GM18507 (cell line): ENCODE measurements at regions not wholly inside any gene's neighbourhood (a gene's known extent, or its start where the extent isn't known, plus 50 kb on each side); places are given as distances from the start of the nearest gene placed in this dataset.

ENCODE experiments used
- DNase-seq: peaks from one replicate; pipeline ENCODE4 v3.0.0; 2011; ENCODE audit warnings: low read depth; ENCODE audit not compliant: insufficient read length; ENCODE audit errors: extremely low spot score
- FAIRE-seq: peaks from 2 replicates; lab custom pipeline; 2011; peaks lifted over from hg19 to GRCh38; lab: Jason Lieb, UNC

GRCh38 chr11:80109652-80110051 lies 668.8 kb upstream of the TENM4 start:
- FAIRE-seq = no peak
- DNase-seq = no peak

DNA sequence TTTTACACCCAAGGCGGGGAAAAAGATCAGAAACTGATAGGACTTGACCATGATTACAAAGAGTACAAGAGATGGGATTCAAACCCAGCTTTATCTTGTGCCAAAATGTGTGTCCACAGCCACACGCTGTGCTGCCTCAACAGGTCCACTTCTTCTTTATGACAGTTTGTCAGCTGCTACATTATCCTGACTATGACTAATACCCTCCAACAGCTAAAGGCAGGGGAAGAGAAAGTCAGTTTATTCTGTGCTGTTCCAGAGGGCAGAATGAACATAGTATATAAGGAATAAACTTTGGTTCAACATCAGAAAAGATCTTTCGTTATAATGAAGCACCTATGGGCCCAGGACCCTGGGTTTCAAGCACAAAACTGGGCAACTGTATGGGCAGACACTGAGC lies 668.2 kb upstream of the TENM4 start:
- no peak for FAIRE-seq

DNA sequence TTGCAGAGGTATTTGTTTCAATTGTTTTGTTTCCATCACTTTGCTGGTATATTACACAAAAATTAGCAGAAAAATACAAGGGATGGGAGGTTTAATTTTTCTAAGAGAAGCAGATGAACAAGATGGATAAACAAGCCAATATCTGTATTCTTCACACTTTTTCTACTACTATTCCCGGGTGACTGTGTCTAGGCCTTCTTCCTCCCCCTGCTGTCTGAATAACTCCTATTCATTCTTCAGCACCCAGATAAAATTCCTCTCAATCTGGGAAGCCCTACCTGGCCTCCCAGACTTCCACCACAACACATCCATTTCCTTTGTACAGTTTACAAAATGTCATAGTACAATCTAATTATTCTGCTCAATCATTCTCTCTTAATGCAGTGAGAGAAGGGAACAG lies 666.6 kb upstream of the TENM4 start:
- FAIRE-seq = no peak
- no peak for DNase-seq

More for the DNA sequence above, 668.2 kb upstream of the TENM4 start:
- no peak for DNase-seq

GRCh38 chr11:80104191-80104590 lies 663.4 kb upstream of the TENM4 start:
- FAIRE-seq = no peak
- no peak for DNase-seq

- DNase-seq (no peak), FAIRE-seq (no peak)
Observed at GRCh38 chr11:80103142-80103859, 662.5 kb upstream of the TENM4 start.

GRCh38 chr11:80097146-80097545 lies 656.3 kb upstream of the TENM4 start:
- DNase-seq = no peak
- no peak for FAIRE-seq

DNA sequence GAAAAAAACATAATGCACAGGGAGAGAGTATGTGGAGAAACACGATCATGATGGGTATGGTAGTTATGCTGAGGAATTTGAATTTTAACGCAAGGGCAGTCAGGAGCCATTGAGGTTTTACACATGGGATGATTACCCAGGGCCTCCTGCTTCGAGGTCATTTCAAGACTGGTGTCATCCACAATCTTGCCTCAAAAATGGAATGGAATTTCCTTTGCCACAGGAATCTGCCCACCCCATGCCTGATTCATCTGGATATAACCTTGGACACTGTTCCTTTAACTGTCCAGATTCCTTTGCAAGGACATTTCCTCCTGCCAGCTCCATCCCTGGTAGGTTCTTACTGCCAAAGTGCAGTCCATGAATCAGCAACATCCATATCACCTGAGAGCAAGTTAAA lies 655.9 kb upstream of the TENM4 start:
- FAIRE-seq (no peak), DNase-seq (no peak)

DNA sequence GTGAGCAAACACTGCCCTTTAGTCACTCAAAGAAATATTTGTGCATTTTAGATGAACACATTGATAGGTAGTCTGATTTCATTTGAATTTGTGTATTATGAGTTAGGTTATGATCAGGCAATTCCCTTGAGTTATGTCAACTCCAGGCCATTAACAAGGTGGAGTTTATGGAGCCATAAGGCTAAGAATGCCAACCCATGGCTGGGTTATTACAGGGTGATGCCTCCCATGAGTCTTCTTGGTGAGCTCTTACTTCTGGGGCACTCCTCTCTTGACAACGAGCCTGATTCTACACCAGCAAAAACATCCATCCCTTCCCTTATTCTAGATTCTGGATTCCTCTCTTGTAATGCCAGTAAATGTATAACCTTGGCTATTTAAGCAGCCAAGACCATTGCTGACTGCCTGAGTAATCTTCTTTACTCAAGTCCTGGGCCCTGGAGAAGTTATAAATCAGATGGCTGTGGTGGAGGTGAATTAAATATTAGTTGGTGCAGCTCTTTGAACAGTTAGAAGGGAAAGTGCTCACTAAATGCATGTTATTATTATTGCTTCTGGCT lies 645.7 kb upstream of the TENM4 start:
- DNase-seq (no peak), FAIRE-seq (no peak)

GRCh38 chr11:80085563-80085962 lies 644.7 kb upstream of the TENM4 start:
- DNase-seq = no peak
- FAIRE-seq = no peak

GRCh38 chr11:80084608-80085007 lies 643.8 kb upstream of the TENM4 start:
- FAIRE-seq = no peak

DNA sequence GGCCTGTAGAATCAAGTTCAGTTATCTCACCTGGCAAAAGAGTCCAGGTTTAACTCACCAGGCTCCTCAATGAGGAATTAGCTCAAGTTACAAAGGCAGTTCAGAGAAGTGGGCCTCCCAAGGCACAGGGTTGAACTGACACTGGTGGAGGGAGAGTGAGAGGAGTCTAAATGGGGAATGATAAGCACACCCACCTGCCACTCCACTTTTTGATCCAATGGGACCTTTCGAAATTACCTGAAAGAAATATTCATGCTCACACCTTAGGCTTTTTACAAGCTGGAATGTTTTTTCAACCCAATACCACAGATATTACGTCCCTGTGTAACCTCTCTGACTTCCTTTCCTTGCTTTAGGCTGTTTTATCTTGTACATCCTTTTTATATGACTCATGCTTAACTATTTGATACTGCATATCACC lies 642.7 kb upstream of the TENM4 start:
- FAIRE-seq = no peak

More at GRCh38 chr11:80084608-80085007, 643.8 kb upstream of the TENM4 start:
- no peak for DNase-seq

DNA sequence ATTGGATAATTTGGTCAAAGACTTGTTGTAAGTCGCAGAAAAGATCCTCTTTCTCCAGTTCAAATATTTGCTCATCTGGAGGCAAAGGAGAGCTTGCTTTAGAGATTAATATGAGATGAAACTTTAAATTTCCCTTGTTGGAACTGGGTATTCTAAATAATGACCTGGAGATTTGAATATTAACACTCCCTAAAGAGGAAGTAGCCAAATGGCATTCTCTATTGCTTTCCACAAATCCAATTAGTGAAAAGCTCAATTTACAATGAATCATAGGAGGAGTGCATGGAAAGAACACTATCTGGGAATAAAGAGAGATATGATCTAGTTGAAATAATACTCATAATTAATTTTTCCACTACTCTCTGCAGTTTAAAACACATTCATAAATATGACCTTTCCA lies 641.6 kb upstream of the TENM4 start:
- FAIRE-seq (no peak), DNase-seq (no peak)

More for the DNA sequence above, 642.7 kb upstream of the TENM4 start:
- no peak for DNase-seq

DNA sequence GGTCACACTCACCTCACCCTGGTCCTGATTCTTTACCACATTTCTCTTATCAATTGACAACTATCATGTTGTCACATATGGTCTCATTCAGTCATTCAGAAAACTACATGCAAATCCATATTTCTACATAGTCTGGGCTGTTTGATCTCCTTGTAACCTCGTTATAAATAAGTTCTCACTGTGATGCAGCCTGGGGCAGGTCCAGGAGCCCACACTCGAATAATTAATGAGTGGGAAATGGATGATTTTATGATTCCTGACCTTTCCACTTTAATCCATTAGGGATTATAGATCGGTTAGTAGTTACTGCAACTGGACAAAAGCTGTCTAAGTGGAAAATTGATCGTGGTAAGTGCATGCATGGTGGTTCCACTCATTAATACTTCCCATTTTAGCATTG lies 636.3 kb upstream of the TENM4 start:
- FAIRE-seq = no peak
- no peak for DNase-seq

- DNase-seq (no peak), FAIRE-seq (no peak)
Observed at GRCh38 chr11:80074837-80075236, 634.0 kb upstream of the TENM4 start.

DNA sequence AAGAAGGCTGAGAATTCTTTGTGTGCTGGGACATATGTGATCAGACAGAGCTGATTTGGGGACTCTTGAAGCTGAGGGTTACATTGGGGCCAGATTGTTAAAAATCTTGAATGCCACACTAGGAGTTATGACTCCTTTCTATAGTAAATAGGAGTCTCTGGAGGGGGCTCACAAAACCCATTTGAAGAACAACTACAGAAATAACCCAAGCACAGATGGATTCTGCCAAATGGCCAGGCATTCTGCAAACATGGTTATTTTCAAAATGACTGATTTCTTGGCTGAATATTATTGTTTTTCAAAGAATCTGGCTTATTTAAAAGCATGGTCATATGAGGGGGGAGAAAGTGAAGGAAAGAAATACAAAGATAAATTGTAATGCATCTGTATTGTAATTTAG lies 625.5 kb upstream of the TENM4 start:
- FAIRE-seq (no peak), DNase-seq (no peak)

DNA sequence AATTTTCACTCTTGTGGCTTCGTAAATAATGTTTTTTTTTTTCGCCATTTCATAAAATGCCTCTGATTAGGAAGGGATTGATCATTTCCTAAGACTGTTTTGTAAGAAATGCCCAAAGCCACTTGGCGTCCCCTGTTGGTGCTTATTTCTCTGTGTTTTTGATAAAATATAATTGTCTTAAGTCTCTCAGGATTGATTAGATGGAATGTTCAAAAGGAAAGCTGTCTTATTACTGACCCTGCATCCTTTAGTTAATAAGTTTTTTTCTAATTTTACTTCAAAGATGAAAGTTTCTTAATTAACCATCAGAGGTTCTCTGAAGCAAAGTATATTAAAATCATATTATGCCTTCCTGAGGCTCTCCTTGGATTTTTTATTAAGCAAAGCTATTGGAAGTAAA lies 624.3 kb upstream of the TENM4 start:
- FAIRE-seq (no peak), DNase-seq (no peak)

DNA sequence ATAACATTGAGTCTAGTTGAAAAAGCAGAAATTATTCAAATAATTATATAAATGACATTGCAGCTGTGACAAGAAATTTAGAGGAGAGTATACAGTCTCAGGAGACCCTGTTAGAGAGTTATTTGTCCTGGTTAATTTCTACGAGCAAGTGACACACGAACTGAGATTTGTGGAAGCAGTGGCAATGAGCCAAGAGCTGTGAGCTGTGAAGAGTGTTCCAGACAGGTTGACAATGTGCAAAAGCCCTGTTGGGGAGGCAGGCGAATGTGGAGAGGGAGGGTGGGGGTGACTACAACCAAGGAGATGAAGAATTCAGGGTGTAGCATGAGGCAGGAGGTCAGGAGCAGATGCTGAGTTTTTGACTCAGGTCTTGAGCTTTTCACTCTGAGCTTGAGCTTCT lies 620.2 kb upstream of the TENM4 start:
- FAIRE-seq = no peak
- no peak for DNase-seq

DNA sequence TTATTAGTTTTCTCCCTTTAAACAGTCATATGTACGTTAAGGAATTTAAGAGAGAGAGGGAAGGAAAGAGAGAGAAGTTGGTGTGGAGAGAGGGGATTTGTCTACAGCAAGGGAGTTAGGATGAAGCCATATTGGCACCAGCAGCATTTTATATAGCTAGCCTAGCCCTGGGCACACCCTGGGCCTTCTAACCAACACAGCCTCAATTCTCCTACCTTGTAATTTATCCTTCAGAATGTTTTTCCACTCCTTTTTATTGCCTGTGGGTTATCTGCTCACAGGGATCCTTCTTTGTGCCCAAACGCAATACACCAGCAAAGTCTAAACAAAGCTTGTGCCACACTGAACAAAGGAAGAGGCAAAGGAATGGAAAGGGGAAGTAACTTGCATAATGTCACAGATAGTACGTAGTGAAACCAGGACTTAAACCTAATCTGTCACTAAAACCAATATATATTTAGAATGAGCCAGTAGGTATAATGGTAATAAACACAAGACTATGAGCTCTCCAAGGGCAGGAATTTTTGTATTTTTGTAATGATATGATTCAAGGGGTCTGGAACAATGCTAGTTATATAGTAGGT lies 613.8 kb upstream of the TENM4 start:
- no peak for FAIRE-seq
- DNase-seq = no peak

DNA sequence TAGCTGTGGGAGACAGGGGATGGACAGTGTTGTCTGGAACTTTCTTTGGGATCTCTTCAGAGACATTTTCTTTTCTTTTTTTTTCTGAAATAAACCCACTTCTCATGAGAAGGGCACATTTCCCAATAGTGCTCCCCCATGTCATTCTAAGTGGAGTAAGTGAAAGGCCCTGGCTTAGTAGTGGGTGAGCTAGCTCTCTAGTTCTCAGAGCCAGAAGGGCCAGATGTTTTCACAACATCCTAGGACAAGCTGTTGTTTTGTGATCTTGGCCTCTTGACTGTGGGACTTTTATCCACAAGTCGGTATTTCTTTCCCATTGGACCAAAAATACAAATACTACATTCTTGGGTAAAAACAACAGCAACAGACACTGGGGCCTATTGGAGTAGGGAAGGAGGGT lies 607.7 kb upstream of the TENM4 start:
- FAIRE-seq (no peak), DNase-seq (no peak)

- FAIRE-seq (no peak), DNase-seq (no peak)
Observed at GRCh38 chr11:80041136-80042000, 600.5 kb upstream of the TENM4 start.
